GM18520 (cell line): ENCODE measurements at regions not wholly inside any gene's neighbourhood (a gene's known extent, or its start where the extent isn't known, plus 50 kb on each side); places are given as distances from the start of the nearest gene placed in this dataset.

Experiments used
- ATAC-seq: cut with Tn5 transposase; IDR thresholded peaks from one replicate; pipeline ENCODE4 v1.9.1; 2021; ENCODE audit not compliant: unreplicated experiment

- no peak for ATAC-seq
Measured at GRCh38 chr2:41622301-41622700, 425.5 kb upstream of the PKDCC start.

GRCh38 chr2:41626936-41627335, 420.9 kb upstream of the PKDCC start:
- no peak for ATAC-seq

- ATAC-seq, result no peak
Measured at GRCh38 chr2:41634686-41635085, 413.1 kb upstream of the PKDCC start.

- no peak for ATAC-seq
Measured at GRCh38 chr2:41644936-41645335, 402.9 kb upstream of the PKDCC start.

GRCh38 chr2:41647468-41648050, 400.3 kb upstream of the PKDCC start:
- no peak for ATAC-seq

GRCh38 chr2:41657226-41657625, 390.6 kb upstream of the PKDCC start:
- no peak for ATAC-seq

GRCh38 chr2:41659758-41660157, 388.1 kb upstream of the PKDCC start:
- ATAC-seq, result no peak

- no peak for ATAC-seq
Measured at GRCh38 chr2:41662461-41662860, 385.4 kb upstream of the PKDCC start.

- ATAC-seq, result no peak
Measured at GRCh38 chr2:41663056-41663455, 384.8 kb upstream of the PKDCC start.

- ATAC-seq, result no peak
Measured at GRCh38 chr2:41668529-41668928, 379.3 kb upstream of the PKDCC start.

GRCh38 chr2:41678639-41679038, 369.2 kb upstream of the PKDCC start:
- ATAC-seq, result no peak

- ATAC-seq, result no peak
Measured at GRCh38 chr2:41686156-41686555, 361.7 kb upstream of the PKDCC start.

GRCh38 chr2:41691561-41691960, 356.3 kb upstream of the PKDCC start:
- ATAC-seq, result no peak

- ATAC-seq, result no peak
Measured at GRCh38 chr2:41694536-41695049, 353.2 kb upstream of the PKDCC start.

- no peak for ATAC-seq
Measured at GRCh38 chr2:41695198-41696113, 352.4 kb upstream of the PKDCC start.

GRCh38 chr2:41697389-41697788, 350.4 kb upstream of the PKDCC start:
- ATAC-seq, result no peak

GRCh38 chr2:41698678-41699422, 349.0 kb upstream of the PKDCC start:
- ATAC-seq, result no peak

- ATAC-seq, result no peak
Measured at GRCh38 chr2:41701231-41701630, 346.6 kb upstream of the PKDCC start.

- no peak for ATAC-seq
Measured at GRCh38 chr2:41703123-41703522, 344.7 kb upstream of the PKDCC start.

GRCh38 chr2:41705634-41706033, 342.2 kb upstream of the PKDCC start:
- no peak for ATAC-seq

- ATAC-seq, result no peak
Measured at GRCh38 chr2:41706286-41706685, 341.5 kb upstream of the PKDCC start.
